ENCODE measurements at regions not wholly inside any gene's neighbourhood (a gene's known extent, or its start where the extent isn't known, plus 50 kb on each side); places are given as distances from the start of the nearest gene placed in this dataset.

- DNase-seq (ENCODE audit: low spot score), result no peak
- intact Hi-C loops (cut with DNase I), result loop anchor here (10.0 kb wide), 1 partner anchor 474 kb away; no protein-coding TSS in a partner anchor
- Histone ChIP-seq H3K36me3 (no peaks in the 10 kb centered on the region), H3K9me3 (no peaks in the 10 kb centered on the region), H3K4me1 (replicated peaks) (no peaks in the 10 kb centered on the region), H3K4me3 (no peak overlapping the region), H3K27me3 (replicated peaks; ENCODE audit: insufficient read depth) (no peaks in the 10 kb centered on the region), H3K27ac (no peak overlapping the region)
- WGBS, result 9% methylated on average over 1 of the region's 1 CpG
- TF ChIP-seq, protein P1, sequence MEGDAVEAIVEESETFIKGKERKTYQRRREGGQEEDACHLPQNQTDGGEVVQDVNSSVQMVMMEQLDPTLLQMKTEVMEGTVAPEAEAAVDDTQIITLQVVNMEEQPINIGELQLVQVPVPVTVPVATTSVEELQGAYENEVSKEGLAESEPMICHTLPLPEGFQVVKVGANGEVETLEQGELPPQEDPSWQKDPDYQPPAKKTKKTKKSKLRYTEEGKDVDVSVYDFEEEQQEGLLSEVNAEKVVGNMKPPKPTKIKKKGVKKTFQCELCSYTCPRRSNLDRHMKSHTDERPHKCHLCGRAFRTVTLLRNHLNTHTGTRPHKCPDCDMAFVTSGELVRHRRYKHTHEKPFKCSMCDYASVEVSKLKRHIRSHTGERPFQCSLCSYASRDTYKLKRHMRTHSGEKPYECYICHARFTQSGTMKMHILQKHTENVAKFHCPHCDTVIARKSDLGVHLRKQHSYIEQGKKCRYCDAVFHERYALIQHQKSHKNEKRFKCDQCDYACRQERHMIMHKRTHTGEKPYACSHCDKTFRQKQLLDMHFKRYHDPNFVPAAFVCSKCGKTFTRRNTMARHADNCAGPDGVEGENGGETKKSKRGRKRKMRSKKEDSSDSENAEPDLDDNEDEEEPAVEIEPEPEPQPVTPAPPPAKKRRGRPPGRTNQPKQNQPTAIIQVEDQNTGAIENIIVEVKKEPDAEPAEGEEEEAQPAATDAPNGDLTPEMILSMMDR (IDR thresholded peaks at IDR 0.05), result peak in 2 of 4 experiments; percentile 11 to 17
- no peak for TF ChIP-seq POLR2A (IDR thresholded peaks at IDR 0.05)
Observed at GRCh38 chr3:153290268-153291015, 128.4 kb downstream of the RAP2B start.

DNA sequence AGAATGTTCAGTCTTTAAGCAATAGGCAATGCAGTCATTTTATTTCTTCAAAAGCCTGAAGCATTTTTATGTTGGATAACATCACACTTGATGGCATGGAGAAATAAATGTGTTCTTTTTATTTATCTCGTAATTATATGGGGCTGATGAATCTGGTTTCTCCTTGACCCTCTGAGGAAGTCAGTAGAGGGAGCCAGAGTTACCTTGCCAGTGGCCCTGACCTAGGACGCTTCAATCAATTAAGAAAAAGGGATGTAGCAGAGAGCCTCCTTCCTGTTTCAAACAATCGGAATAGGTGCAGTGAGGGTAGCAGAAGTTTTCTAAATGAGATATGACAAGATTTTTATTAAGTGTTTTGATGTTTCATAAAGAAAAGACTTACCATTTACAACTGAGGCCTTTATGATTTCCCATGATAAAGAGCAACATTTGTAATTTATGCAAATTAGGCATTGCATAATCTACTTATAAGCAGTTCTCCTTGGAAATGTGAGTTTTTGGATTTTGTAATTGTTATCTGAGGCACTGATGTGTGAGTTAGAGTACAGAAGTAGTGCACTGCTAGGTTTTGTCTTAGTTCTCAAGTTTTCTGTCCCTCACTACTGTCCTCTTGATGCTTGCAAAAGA, 129.1 kb downstream of the RAP2B start:
- intact Hi-C loops (cut with DNase I), result loop anchor here (10.0 kb wide), 1 partner anchor 474 kb away; no protein-coding TSS in a partner anchor
- no peak for TF ChIP-seq POLR2A (IDR thresholded peaks at IDR 0.05)
- TF ChIP-seq POLR2AphosphoS5 (IDR thresholded peaks at IDR 0.05), result no peak
- TF ChIP-seq, protein P1 (IDR thresholded peaks at IDR 0.05), result no peak
- Histone ChIP-seq H3K4me1 (replicated peaks) (no peaks in the 10 kb centered on the region), H3K4me3 (no peak overlapping the region), H3K36me3 (no peaks in the 10 kb centered on the region), H3K27me3 (replicated peaks; ENCODE audit: insufficient read depth) (no peaks in the 10 kb centered on the region), H3K9me3 (no peaks in the 10 kb centered on the region), H3K27ac (no peak overlapping the region)
- 39% methylated on average over 3 of the region's 3 CpGs for WGBS
- no peak for DNase-seq (ENCODE audit: low spot score)

GRCh38 chr3:153293265-153293664, 131.2 kb downstream of the RAP2B start:
- H3K4me3 ChIP-seq, result no peak overlapping the region
- no peaks in the 10 kb centered on the region for H3K9me3 ChIP-seq
- H3K36me3 ChIP-seq, result no peaks in the 10 kb centered on the region
- TF ChIP-seq, protein P1 (IDR thresholded peaks at IDR 0.05), result no peak
- no peak for TF ChIP-seq POLR2A (IDR thresholded peaks at IDR 0.05)
- no peak for TF ChIP-seq POLR2AphosphoS5 (IDR thresholded peaks at IDR 0.05)
- DNase-seq (ENCODE audit: low spot score), result no peak
- H3K27me3 ChIP-seq (replicated peaks; ENCODE audit: insufficient read depth), result no peaks in the 10 kb centered on the region
- intact Hi-C loops (cut with DNase I), result loop anchor here (10.0 kb wide), 1 partner anchor 472 kb away; no protein-coding TSS in a partner anchor
- no peaks in the 10 kb centered on the region for H3K4me1 ChIP-seq (replicated peaks)
- 12% methylated on average over 5 of the region's 5 CpGs for WGBS
- H3K27ac ChIP-seq, result no peak overlapping the region

DNA sequence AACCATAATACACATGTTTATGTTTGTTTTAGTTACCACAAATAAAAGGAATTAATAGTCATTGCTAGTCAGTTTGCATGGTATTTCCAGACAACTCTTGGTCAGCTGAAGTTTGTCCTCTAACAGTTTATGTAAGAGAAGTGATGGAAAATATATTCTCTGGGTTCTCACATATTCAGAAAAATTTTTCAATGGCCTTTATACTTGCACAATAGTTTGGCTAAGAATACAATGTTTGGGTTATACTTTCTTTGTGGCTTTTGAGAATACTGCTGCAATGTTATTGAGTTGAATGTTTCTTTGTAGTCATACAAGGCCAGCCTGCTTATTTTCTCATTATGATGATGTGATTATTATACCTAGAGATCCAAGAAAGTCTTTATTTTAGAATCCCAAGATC, 133.9 kb downstream of the RAP2B start:
- intact Hi-C loops (cut with DNase I), result loop anchor here (10.0 kb wide), 1 partner anchor 469 kb away; no protein-coding TSS in a partner anchor

More for the DNA sequence above, 133.9 kb downstream of the RAP2B start:
- Histone ChIP-seq H3K27ac (no peak overlapping the region), H3K27me3 (replicated peaks; ENCODE audit: insufficient read depth) (no peaks in the 10 kb centered on the region), H3K4me1 (replicated peaks) (no peaks in the 10 kb centered on the region), H3K9me3 (no peaks in the 10 kb centered on the region), H3K36me3 (no peaks in the 10 kb centered on the region), H3K4me3 (no peak overlapping the region)
- DNase-seq (ENCODE audit: low spot score), result no peak
- TF ChIP-seq, protein P1 (IDR thresholded peaks at IDR 0.05), result no peak
- TF ChIP-seq POLR2A (IDR thresholded peaks at IDR 0.05), result no peak
- TF ChIP-seq POLR2AphosphoS5 (IDR thresholded peaks at IDR 0.05), result no peak
